ENCODE measurements at regions not wholly inside any gene's neighbourhood (a gene's known extent, or its start where the extent isn't known, plus 50 kb on each side); places are given as distances from the start of the nearest gene placed in this dataset.
A peak's percentile ranks its signal among the peaks of the same experiment; 100 is the strongest.

DNA sequence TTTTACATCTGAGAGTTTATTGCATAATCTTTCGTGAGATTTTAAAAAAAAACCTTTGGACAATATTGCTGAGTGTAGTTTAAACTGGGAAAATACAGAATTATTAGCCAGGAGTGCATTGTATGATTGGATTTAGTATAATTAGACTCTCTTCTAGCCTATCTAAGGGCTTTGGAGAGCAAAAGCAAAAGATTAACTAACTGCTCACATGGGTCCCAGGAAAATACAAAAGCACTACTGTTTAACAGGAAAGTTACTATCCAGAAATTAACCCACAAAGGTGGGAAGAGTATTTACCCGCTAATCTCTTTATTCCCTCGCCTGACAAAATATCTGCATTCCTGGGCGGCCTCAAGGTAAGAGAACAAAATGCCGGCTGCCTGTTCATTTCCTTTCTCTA lies 309.5 kb downstream of the ATXN7L3B start:
- Histone ChIP-seq H3K4me3 (ENCODE audit: low read depth, low read length) (no peak overlapping the region), H3K36me3 (ENCODE audit: control insufficient read depth, insufficient read depth, low read length) (no peaks in the 10 kb centered on the region), H3K27me3 (ENCODE audit: control insufficient read depth, insufficient read depth, low read length) (no peaks in the 10 kb centered on the region)
- TF ChIP-seq CTCF (IDR thresholded peaks at IDR 0.05; ENCODE audit: insufficient read depth, low read depth, low read length) = no peak
- ChIA-PET CTCF (no interaction called here), POLR2A (no interaction called here)
- no peak for DNase-seq (ENCODE audit: low read depth)

- H3K36me3 ChIP-seq (ENCODE audit: control insufficient read depth, insufficient read depth, low read length) = no peaks in the 10 kb centered on the region
- no peaks in the 10 kb centered on the region for H3K27me3 ChIP-seq (ENCODE audit: control insufficient read depth, insufficient read depth, low read length)
- no peak for TF ChIP-seq CTCF (IDR thresholded peaks at IDR 0.05; ENCODE audit: insufficient read depth, low read depth, low read length)
- no peak for DNase-seq (ENCODE audit: low read depth)
- H3K4me3 ChIP-seq (ENCODE audit: low read depth, low read length) = no peak overlapping the region
- CTCF ChIA-PET = no interaction called here
- POLR2A ChIA-PET = no interaction called here
These were observed 310.4 kb downstream of the ATXN7L3B start for GRCh38 chr12:74848006-74848405.

- Histone ChIP-seq H3K27me3 (ENCODE audit: control insufficient read depth, insufficient read depth, low read length) (no peaks in the 10 kb centered on the region), H3K4me3 (ENCODE audit: low read depth, low read length) (no peak overlapping the region), H3K36me3 (ENCODE audit: control insufficient read depth, insufficient read depth, low read length) (no peaks in the 10 kb centered on the region)
- no peak for DNase-seq (ENCODE audit: low read depth)
- POLR2A ChIA-PET = no interaction called here
- CTCF ChIA-PET = interaction anchor here (1.5 kb wide), 1 partner anchor 440 kb away, joined by 3 read pairs; no protein-coding TSS in a partner anchor
- TF ChIP-seq CTCF (IDR thresholded peaks at IDR 0.05; ENCODE audit: insufficient read depth, low read depth, low read length) = peak; percentile 12; the same call in 1 of the 2 replicates
These were observed 312.2 kb downstream of the ATXN7L3B start for GRCh38 chr12:74849801-74850200.

- ChIA-PET POLR2A (no interaction called here), CTCF (no interaction called here)
- Histone ChIP-seq H3K36me3 (ENCODE audit: control insufficient read depth, insufficient read depth, low read length) (no peaks in the 10 kb centered on the region), H3K4me3 (ENCODE audit: low read depth, low read length) (no peak overlapping the region), H3K27me3 (ENCODE audit: control insufficient read depth, insufficient read depth, low read length) (no peaks in the 10 kb centered on the region)
- DNase-seq (ENCODE audit: low read depth) = no peak
- no peak for TF ChIP-seq CTCF (IDR thresholded peaks at IDR 0.05; ENCODE audit: insufficient read depth, low read depth, low read length)
These were observed 334.2 kb downstream of the ATXN7L3B start for GRCh38 chr12:74871817-74872216.

GRCh38 chr12:74885775-74886174 lies 323.9 kb downstream of the KCNC2 start:
- no peak overlapping the region for H3K4me3 ChIP-seq (ENCODE audit: low read depth, low read length)
- no peak for DNase-seq (ENCODE audit: low read depth)
- CTCF ChIA-PET = no interaction called here
- no peak for TF ChIP-seq CTCF (IDR thresholded peaks at IDR 0.05; ENCODE audit: insufficient read depth, low read depth, low read length)
- POLR2A ChIA-PET = no interaction called here
- no peaks in the 10 kb centered on the region for H3K27me3 ChIP-seq (ENCODE audit: control insufficient read depth, insufficient read depth, low read length)
- no peaks in the 10 kb centered on the region for H3K36me3 ChIP-seq (ENCODE audit: control insufficient read depth, insufficient read depth, low read length)

Data from BJ (cell line).